Osteoblast (primary cell): ENCODE measurements at regions not wholly inside any gene's neighbourhood (a gene's known extent, or its start where the extent isn't known, plus 50 kb on each side); places are given as distances from the start of the nearest gene placed in this dataset.

Experiments
- DNase-seq: peaks from one replicate; pipeline ENCODE4 v3.0.0; 2011; ENCODE audit warnings: low spot score, mixed read lengths; ENCODE audit not compliant: insufficient read length; ENCODE audit errors: missing footprints
- H2AFZ ChIP-seq: 2 replicates; pipeline ENCODE4 v1.6.0; 2011; ENCODE audit warnings: mild to moderate bottlenecking, low read length
- H3K27ac ChIP-seq: 2 replicates; pipeline ENCODE4 v1.5.1; 2011; ENCODE audit warnings: mild to moderate bottlenecking, low read depth, low read length, moderate library complexity
- H3K27me3 ChIP-seq: 2 replicates; pipeline ENCODE4 v1.6.0; 2012; ENCODE audit warnings: mild to moderate bottlenecking, control low read depth, inconsistent platforms, low read length, moderate library complexity; ENCODE audit not compliant: insufficient read depth
- H3K36me3 ChIP-seq: 2 replicates; pipeline ENCODE4 v1.5.1; 2011; ENCODE audit warnings: mild to moderate bottlenecking, low read length, control low read depth, moderate library complexity; ENCODE audit not compliant: insufficient read depth
- H3K4me1 ChIP-seq: 2 replicates; pipeline ENCODE4 v1.5.1; 2011; ENCODE audit warnings: mild to moderate bottlenecking, low read length, control low read depth, moderate library complexity; ENCODE audit not compliant: insufficient read depth
- H3K4me2 ChIP-seq: 2 replicates; pipeline ENCODE4 v1.6.0; 2011; ENCODE audit warnings: mild to moderate bottlenecking, low read length; ENCODE audit not compliant: insufficient read depth
- H3K4me3 ChIP-seq: fragments of 200-600 bp; sonication (generic); 3 replicates; pipeline ENCODE4 v1.5.1; 2012; ENCODE audit warnings: mild to moderate bottlenecking, low read length, inconsistent platforms; ENCODE audit not compliant: insufficient read depth
- H3K79me2 ChIP-seq: 2 replicates; pipeline ENCODE4 v1.6.0; 2012; ENCODE audit warnings: mild to moderate bottlenecking, low read length, control low read depth, inconsistent platforms; ENCODE audit not compliant: insufficient read depth
- H3K9me3 ChIP-seq: 2 replicates; pipeline ENCODE4 v1.5.1; 2011; ENCODE audit warnings: low read depth, low read length, control low read depth
- H4K20me1 ChIP-seq: 2 replicates; pipeline ENCODE4 v1.6.0; 2012; ENCODE audit warnings: mild to moderate bottlenecking, low read length, control low read depth; ENCODE audit not compliant: insufficient read depth
- CTCF ChIP-seq: IDR thresholded peaks from 2 replicates; pipeline ENCODE4 v1.5.1; 2011; ENCODE audit warnings: mild to moderate bottlenecking, low read depth, low read length, moderate library complexity; ENCODE audit errors: extremely low read depth

GRCh38 chr4:25552580-25553271 lies 102.9 kb upstream of the SLC34A2 start:
- Histone ChIP-seq H3K36me3 (no peaks in the 10 kb centered on the region), H3K27me3 (peaks cover 7% of the 10 kb centered on the region), H3K9me3 (no peaks in the 10 kb centered on the region), H3K79me2 (no peaks in the 10 kb centered on the region), H3K4me3 (peak overlapping the region; percentile 36), H4K20me1 (no peaks in the 10 kb centered on the region), H2AFZ (peak overlapping the region; percentile 32), H3K4me1 (no peaks in the 10 kb centered on the region), H3K4me2 (peak overlapping the region; percentile 65), H3K27ac (no peak overlapping the region)
- DNase-seq = peak; percentile 9
- no peak for TF ChIP-seq CTCF

- no peaks in the 10 kb centered on the region for H3K79me2 ChIP-seq
- H3K4me2 ChIP-seq = no peak overlapping the region
- no peaks in the 10 kb centered on the region for H3K36me3 ChIP-seq
Observed at GRCh38 chr4:25559508-25559907, 96.1 kb upstream of the SLC34A2 start.

GRCh38 chr4:25560605-25561004 lies 95.0 kb upstream of the SLC34A2 start:
- Histone ChIP-seq H3K27ac (no peak overlapping the region), H3K4me1 (no peaks in the 10 kb centered on the region), H3K36me3 (no peaks in the 10 kb centered on the region), H3K9me3 (no peaks in the 10 kb centered on the region), H3K4me2 (no peak overlapping the region), H3K27me3 (no peaks in the 10 kb centered on the region), H2AFZ (no peak overlapping the region), H4K20me1 (no peaks in the 10 kb centered on the region), H3K4me3 (no peak overlapping the region), H3K79me2 (no peaks in the 10 kb centered on the region)
- DNase-seq = no peak
- TF ChIP-seq CTCF = no peak

More at GRCh38 chr4:25559508-25559907, 96.1 kb upstream of the SLC34A2 start:
- TF ChIP-seq CTCF = no peak
- no peaks in the 10 kb centered on the region for H4K20me1 ChIP-seq
- H3K4me3 ChIP-seq = no peak overlapping the region
- no peak overlapping the region for H2AFZ ChIP-seq
- H3K9me3 ChIP-seq = no peaks in the 10 kb centered on the region
- DNase-seq = no peak
- H3K4me1 ChIP-seq = no peaks in the 10 kb centered on the region
- H3K27ac ChIP-seq = no peak overlapping the region
- H3K27me3 ChIP-seq = peaks cover 7% of the 10 kb centered on the region

- no peaks in the 10 kb centered on the region for H3K4me1 ChIP-seq
- no peak overlapping the region for H2AFZ ChIP-seq
- no peak overlapping the region for H3K4me2 ChIP-seq
- no peak overlapping the region for H3K4me3 ChIP-seq
- H3K27ac ChIP-seq = no peak overlapping the region
- H3K79me2 ChIP-seq = no peaks in the 10 kb centered on the region
- H3K9me3 ChIP-seq = no peaks in the 10 kb centered on the region
- no peak for TF ChIP-seq CTCF
- H3K27me3 ChIP-seq = peaks cover 3% of the 10 kb centered on the region
- no peaks in the 10 kb centered on the region for H3K36me3 ChIP-seq
- DNase-seq = peak; percentile 9
- H4K20me1 ChIP-seq = no peaks in the 10 kb centered on the region
Observed at GRCh38 chr4:25563071-25563564, 92.5 kb upstream of the SLC34A2 start.
